ENCODE measurements at regions not wholly inside any gene's neighbourhood (a gene's known extent, or its start where the extent isn't known, plus 50 kb on each side); places are given as distances from the start of the nearest gene placed in this dataset.

DNA sequence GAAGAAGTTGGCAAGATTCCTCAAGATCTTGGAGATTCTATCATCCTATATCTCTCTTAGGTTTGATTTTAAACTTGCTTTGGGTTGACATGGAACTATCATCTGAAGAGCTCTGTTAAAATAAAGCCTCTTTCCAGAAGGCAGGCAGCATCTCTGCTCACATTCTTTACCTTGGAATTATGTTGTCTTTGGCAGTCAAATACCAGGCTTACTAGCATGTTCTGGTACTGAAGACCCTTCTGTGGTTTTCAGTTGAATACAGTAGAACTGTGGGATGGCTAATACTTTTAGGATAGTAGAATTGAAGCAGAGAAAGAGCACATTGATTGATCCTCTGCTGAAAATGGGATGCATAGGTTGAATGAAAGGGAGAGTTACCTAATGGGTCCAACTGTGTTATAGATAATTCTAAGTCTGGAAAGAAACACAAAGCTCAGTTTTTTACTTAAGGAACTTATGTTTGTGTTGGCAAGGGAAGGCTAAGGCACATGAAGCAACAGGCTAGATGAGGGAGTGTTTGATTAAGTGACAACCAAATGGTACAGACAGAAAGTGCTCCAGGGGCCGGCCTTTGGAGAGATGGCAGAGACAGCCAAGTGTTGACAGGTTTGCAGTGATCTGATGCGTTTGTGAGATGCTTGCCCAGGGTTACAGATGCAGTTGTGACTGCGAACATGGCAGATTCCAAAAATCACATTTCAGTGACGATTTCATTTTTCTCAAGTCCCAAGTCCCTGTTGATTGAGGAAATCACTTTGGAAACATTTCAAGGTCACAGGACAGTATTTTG, 397.9 kb downstream of the MEIS1 start:
- TF ChIP-seq, protein P1, sequence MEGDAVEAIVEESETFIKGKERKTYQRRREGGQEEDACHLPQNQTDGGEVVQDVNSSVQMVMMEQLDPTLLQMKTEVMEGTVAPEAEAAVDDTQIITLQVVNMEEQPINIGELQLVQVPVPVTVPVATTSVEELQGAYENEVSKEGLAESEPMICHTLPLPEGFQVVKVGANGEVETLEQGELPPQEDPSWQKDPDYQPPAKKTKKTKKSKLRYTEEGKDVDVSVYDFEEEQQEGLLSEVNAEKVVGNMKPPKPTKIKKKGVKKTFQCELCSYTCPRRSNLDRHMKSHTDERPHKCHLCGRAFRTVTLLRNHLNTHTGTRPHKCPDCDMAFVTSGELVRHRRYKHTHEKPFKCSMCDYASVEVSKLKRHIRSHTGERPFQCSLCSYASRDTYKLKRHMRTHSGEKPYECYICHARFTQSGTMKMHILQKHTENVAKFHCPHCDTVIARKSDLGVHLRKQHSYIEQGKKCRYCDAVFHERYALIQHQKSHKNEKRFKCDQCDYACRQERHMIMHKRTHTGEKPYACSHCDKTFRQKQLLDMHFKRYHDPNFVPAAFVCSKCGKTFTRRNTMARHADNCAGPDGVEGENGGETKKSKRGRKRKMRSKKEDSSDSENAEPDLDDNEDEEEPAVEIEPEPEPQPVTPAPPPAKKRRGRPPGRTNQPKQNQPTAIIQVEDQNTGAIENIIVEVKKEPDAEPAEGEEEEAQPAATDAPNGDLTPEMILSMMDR (conservative IDR thresholded peaks at IDR 0.05) = no peak
- TF ChIP-seq EZH2 (IDR thresholded peaks at IDR 0.05; ENCODE audit: low read depth) = no peak
- H3F3A ChIP-seq (ENCODE audit: insufficient read depth, low read depth) = no peaks in the 10 kb centered on the region
- no peaks in the 10 kb centered on the region for H3K27me3 ChIP-seq (ENCODE audit: insufficient read depth, low read depth)
- H3K9me3 ChIP-seq (ENCODE audit: insufficient read depth, low read depth) = no peaks in the 10 kb centered on the region
- DNase-seq = no peak
- intact Hi-C loops (cut with micrococcal nuclease; ENCODE audit: unreplicated experiment) = no loop called here
- no peaks in the 10 kb centered on the region for H3K36me3 ChIP-seq (ENCODE audit: low read depth)
- H3K4me3 ChIP-seq = no peak overlapping the region
- no TSS peak for BruUV-seq (replicated peaks)
- no peak overlapping the region for H3K27ac ChIP-seq
- H3K9me2 ChIP-seq (ENCODE audit: insufficient read depth) = no peaks in the 10 kb centered on the region
- ChIA-PET POLR2A (ENCODE audit: unreplicated experiment) (no interaction called here), CTCF (no interaction called here)
- no peak overlapping the region for H3K4me2 ChIP-seq
- no peaks in the 10 kb centered on the region for H3K79me2 ChIP-seq (ENCODE audit: low read depth)
- H3K4me1 ChIP-seq (replicated peaks; ENCODE audit: insufficient read depth) = no peaks in the 10 kb centered on the region
- no peaks in the 10 kb centered on the region for H4K20me1 ChIP-seq (ENCODE audit: insufficient read depth)
- no peak overlapping the region for H2AFZ ChIP-seq

DNA sequence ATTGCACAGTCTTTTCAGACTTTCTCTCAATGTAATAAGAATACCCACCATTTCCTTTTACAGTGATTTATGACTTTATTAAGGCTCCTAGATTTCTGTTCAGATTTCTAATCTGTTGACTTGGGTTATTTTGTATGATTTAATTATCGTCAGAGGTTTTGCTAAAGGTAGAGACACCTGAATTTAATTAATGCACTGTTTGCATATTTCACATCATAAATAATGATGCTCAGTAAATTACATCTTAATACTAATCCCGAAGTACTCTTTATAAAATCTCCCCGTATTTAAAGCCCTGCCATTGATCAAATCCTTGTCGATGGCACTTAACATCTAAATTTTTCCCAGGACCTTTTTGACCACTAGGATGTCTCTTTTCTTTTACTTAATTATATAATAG, 399.9 kb downstream of the MEIS1 start:
- H3K4me1 ChIP-seq (replicated peaks; ENCODE audit: insufficient read depth) = peaks cover 10% of the 10 kb centered on the region
- ChIA-PET POLR2A (ENCODE audit: unreplicated experiment) (no interaction called here), CTCF (no interaction called here)
- TF ChIP-seq EZH2 (IDR thresholded peaks at IDR 0.05; ENCODE audit: low read depth) = no peak
- H3F3A ChIP-seq (ENCODE audit: insufficient read depth, low read depth) = peaks cover 8% of the 10 kb centered on the region; the same call in 1 of the 2 replicates
- H3K27me3 ChIP-seq (ENCODE audit: insufficient read depth, low read depth) = no peaks in the 10 kb centered on the region
- H3K27ac ChIP-seq = no peak overlapping the region
- H3K4me3 ChIP-seq = no peak overlapping the region
- intact Hi-C loops (cut with micrococcal nuclease; ENCODE audit: unreplicated experiment) = no loop called here
- no TSS peak for BruUV-seq (replicated peaks)
- H3K79me2 ChIP-seq (ENCODE audit: low read depth) = no peaks in the 10 kb centered on the region
- H3K9me3 ChIP-seq (ENCODE audit: insufficient read depth, low read depth) = no peaks in the 10 kb centered on the region
- no peaks in the 10 kb centered on the region for H4K20me1 ChIP-seq (ENCODE audit: insufficient read depth)
- H2AFZ ChIP-seq = no peak overlapping the region
- no peak overlapping the region for H3K4me2 ChIP-seq
- no peaks in the 10 kb centered on the region for H3K9me2 ChIP-seq (ENCODE audit: insufficient read depth)
- H3K36me3 ChIP-seq (ENCODE audit: low read depth) = no peaks in the 10 kb centered on the region
- DNase-seq = no peak

DNA sequence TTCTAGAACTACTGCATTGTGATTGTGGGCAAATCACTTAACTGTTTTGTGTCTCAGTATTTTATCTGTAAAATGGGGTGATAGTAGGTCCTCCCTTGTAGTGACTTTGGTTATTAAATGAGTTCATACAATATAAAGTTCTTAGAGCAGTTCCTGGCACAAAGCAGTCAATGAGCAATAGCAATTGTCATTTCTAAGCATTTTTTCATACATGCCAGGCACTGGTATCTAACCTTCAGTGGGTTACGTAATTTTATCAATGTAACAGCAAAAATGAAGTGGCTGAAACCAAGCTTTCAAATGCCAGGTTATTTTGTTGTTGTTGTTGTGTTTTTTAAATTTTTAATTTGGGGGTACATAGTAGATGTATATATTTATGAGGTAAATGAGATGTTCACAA, 401.9 kb downstream of the MEIS1 start:
- CTCF ChIA-PET = interaction anchor here (0.6 kb wide), 1 partner anchor 13 kb away, joined by 3 read pairs; no protein-coding TSS in a partner anchor
- Histone ChIP-seq H4K20me1 (ENCODE audit: insufficient read depth) (no peaks in the 10 kb centered on the region), H3K36me3 (ENCODE audit: low read depth) (no peaks in the 10 kb centered on the region)

More for the DNA sequence above, 401.9 kb downstream of the MEIS1 start:
- POLR2A ChIA-PET (ENCODE audit: unreplicated experiment) = no interaction called here
- H3K4me3 ChIP-seq = no peak overlapping the region
- DNase-seq = no peak
- BruUV-seq (replicated peaks) = no TSS peak
- TF ChIP-seq EZH2 (IDR thresholded peaks at IDR 0.05; ENCODE audit: low read depth) = no peak
- TF ChIP-seq, protein P1 (conservative IDR thresholded peaks at IDR 0.05) = no peak
- peaks cover 19% of the 10 kb centered on the region for H3K4me1 ChIP-seq (replicated peaks; ENCODE audit: insufficient read depth)
- H3K9me2 ChIP-seq (ENCODE audit: insufficient read depth) = no peaks in the 10 kb centered on the region
- H2AFZ ChIP-seq = no peak overlapping the region
- no peaks in the 10 kb centered on the region for H3K79me2 ChIP-seq (ENCODE audit: low read depth)
- intact Hi-C loops (cut with micrococcal nuclease; ENCODE audit: unreplicated experiment) = no loop called here
- no peaks in the 10 kb centered on the region for H3K9me3 ChIP-seq (ENCODE audit: insufficient read depth, low read depth)
- H3F3A ChIP-seq (ENCODE audit: insufficient read depth, low read depth) = peaks cover 8% of the 10 kb centered on the region; the same call in 1 of the 2 replicates
- H3K4me2 ChIP-seq = no peak overlapping the region
- no peaks in the 10 kb centered on the region for H3K27me3 ChIP-seq (ENCODE audit: insufficient read depth, low read depth)
- H3K27ac ChIP-seq = no peak overlapping the region
